Spinal cord (tissue), 9 donors: ENCODE measurements at regions not wholly inside any gene's neighbourhood (a gene's known extent, or its start where the extent isn't known, plus 50 kb on each side); places are given as distances from the start of the nearest gene placed in this dataset.
"Not testable (repeated sequence)": the region's sequence is repeated elsewhere in the genome, so short reads cannot be mapped to it uniquely, and the experiment has no call there.

Experiments
- DNase-seq, 6 donors: peaks; one replicate each; pipeline versions ENCODE4 v3.0.0 to v3.0.0-alpha.2; 2013 to 2015; ENCODE audit warnings: low spot score in 6 of 6, low read depth in 4 of 6
- H3K27ac ChIP-seq: one replicate; pipeline ENCODE4 v1.5.1; 2013; ENCODE audit warnings: low read depth, low read length, control low read depth
- H3K27me3 ChIP-seq: one replicate; pipeline ENCODE4 v1.6.1; 2013; ENCODE audit warnings: low read length; ENCODE audit not compliant: control insufficient read depth, insufficient read depth
- H3K36me3 ChIP-seq: one replicate; pipeline ENCODE4 v1.6.1; 2013; ENCODE audit warnings: low read length; ENCODE audit not compliant: control insufficient read depth, insufficient read depth
- H3K4me1 ChIP-seq: one replicate; pipeline ENCODE4 v1.6.1; 2013; ENCODE audit warnings: low read length; ENCODE audit not compliant: control insufficient read depth, insufficient read depth
- H3K4me3 ChIP-seq: one replicate; pipeline ENCODE4 v1.5.1; 2013; ENCODE audit warnings: low read depth, low read length, control low read depth
- H3K9me3 ChIP-seq: one replicate; pipeline ENCODE4 v1.6.1; 2013; ENCODE audit warnings: low read length; ENCODE audit not compliant: control insufficient read depth, insufficient read depth
- WGBS: methylation state at CpG from one replicate; pipeline ENCODE4 v1.1.5; 2013; ENCODE audit warnings: missing lambda C conversion rate; ENCODE audit not compliant: insufficient coverage; 5-methylcytosine and 5-hydroxymethylcytosine counted together
- donor health status: healthy.

GRCh38 chrX:3943965-3944364 lies 230.5 kb upstream of the PRKX start:
- H3K9me3 ChIP-seq = peaks cover 2% of the 10 kb centered on the region
- no peak overlapping the region for H3K27ac ChIP-seq
- DNase-seq = no peak
- H3K4me1 ChIP-seq = no peaks in the 10 kb centered on the region
- H3K27me3 ChIP-seq = no peaks in the 10 kb centered on the region
- H3K36me3 ChIP-seq = no peaks in the 10 kb centered on the region
- WGBS = 70% methylated on average over 2 of the region's 3 CpGs
- H3K4me3 ChIP-seq = no peak overlapping the region

DNA sequence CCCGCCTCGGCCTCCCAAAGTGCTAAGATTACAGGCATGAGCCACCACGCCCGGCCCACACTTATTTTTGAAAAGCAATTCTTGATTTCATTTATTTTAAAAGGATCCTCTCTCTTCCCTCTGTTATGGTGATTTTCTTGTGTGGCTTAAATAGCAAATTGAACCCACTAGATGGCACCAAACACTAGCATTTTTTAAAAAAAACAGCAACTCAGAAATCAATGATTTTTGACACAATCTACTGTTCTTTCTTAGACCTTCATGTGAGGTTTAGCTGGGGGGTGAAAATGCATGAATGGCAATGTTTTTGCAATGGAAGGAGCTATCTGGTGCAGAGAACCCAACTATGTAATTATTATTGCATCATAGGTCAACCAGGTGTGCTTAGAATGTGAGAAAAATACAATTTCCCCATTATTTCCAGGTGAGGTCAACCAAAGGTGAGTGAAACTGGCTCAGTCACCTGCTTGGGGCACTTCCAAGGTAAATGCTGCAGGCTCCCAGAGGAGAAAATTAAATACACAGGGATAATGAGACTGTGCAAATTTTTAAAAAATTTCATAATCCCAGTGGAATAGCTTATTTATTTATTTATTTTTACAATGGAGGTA lies 226.7 kb upstream of the PRKX start:
- no peaks in the 10 kb centered on the region for H3K27me3 ChIP-seq
- WGBS = no CpG with 5 or more reads among the region's 4 CpGs
- peak in 4 of 6 donors; percentile 35 to 80 (median 54) for DNase-seq
- H3K36me3 ChIP-seq = no peaks in the 10 kb centered on the region
- H3K9me3 ChIP-seq = peaks cover 2% of the 10 kb centered on the region
- no peak overlapping the region for H3K27ac ChIP-seq
- no peaks in the 10 kb centered on the region for H3K4me1 ChIP-seq
- H3K4me3 ChIP-seq = no peak overlapping the region

DNA sequence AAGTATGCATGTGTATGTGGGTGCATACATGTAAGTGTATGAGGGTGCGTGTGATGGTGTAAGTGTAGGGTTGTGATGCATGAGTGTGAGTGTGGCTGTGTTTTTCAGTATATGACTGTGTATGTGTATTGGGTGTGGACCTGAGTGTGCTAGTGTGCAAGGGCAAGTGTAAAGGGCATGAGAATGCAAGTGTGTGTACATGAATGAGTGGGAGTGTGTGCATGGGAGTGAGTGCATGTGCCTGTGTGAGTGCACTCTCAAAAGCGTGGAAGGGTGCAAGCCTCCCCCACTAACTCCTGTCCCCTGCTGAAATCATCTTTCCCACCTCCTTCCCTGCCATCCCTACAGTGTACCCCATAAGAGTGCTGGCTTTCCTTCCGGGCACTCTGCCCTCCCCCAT lies 225.1 kb upstream of the PRKX start:
- no peak overlapping the region for H3K27ac ChIP-seq
- no peak for DNase-seq
- H3K9me3 ChIP-seq = peaks cover 2% of the 10 kb centered on the region
- WGBS = 93% methylated on average over 3 of the region's 3 CpGs
- no peak overlapping the region for H3K4me3 ChIP-seq
- H3K36me3 ChIP-seq = no peaks in the 10 kb centered on the region
- no peaks in the 10 kb centered on the region for H3K4me1 ChIP-seq
- H3K27me3 ChIP-seq = no peaks in the 10 kb centered on the region

GRCh38 chrX:3935196-3935595 lies 221.7 kb upstream of the PRKX start:
- DNase-seq, H3K9me3 ChIP-seq, H3K36me3 ChIP-seq, H3K27me3 ChIP-seq, H3K4me1 ChIP-seq, H3K4me3 ChIP-seq, H3K27ac ChIP-seq: not testable (repeated sequence)
- WGBS = no CpG with 5 or more reads among the region's 4 CpGs

- DNase-seq, H3K4me1 ChIP-seq, H3K36me3 ChIP-seq, H3K9me3 ChIP-seq, H3K27me3 ChIP-seq, H3K27ac ChIP-seq, H3K4me3 ChIP-seq: not testable (repeated sequence)
- no CpG with 5 or more reads among the region's 78 CpGs for WGBS
Observed at GRCh38 chrX:3920424-3921017, 207.1 kb upstream of the PRKX start.

DNA sequence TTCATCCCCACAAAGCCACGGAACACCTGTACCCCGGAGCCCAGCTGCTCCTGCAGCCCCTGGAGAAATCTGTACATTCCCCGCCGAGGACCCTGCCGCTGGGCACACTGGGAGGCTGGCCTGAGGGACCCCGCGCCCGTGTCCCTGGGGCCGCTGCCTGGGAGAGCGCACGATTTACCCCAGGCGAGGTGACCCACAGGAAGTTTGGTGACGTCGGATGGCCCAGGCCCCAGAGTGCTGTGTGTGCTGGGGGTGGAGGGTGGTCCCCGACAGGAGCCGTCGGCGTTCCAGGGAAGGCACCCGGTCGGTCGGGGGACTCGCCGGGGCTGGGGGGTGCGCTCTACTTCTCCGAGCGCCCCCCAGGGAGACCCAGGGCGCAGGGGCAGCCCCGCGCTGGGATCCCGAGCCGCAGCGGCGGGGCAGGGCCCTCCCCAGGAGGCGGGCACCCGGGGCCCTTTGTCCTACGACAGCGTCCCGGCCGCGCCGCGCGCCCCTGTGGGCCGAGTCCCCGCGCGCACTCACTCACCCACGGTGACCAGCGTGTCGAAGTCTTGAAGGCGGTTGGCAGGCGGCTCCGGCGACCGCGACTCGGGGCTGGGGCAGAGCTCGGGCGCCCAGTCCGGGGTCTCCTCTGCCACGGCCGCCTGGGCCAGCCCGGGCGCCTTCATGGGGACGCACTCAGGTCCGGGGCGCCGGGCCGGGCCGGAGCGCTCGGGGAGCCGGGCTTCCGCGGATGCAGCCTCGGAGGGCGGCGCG lies 206.4 kb upstream of the PRKX start:
- H3K27ac ChIP-seq, H3K9me3 ChIP-seq, H3K27me3 ChIP-seq, DNase-seq, H3K36me3 ChIP-seq, H3K4me1 ChIP-seq, H3K4me3 ChIP-seq: not testable (repeated sequence)
- no CpG with 5 or more reads among the region's 79 CpGs for WGBS

DNA sequence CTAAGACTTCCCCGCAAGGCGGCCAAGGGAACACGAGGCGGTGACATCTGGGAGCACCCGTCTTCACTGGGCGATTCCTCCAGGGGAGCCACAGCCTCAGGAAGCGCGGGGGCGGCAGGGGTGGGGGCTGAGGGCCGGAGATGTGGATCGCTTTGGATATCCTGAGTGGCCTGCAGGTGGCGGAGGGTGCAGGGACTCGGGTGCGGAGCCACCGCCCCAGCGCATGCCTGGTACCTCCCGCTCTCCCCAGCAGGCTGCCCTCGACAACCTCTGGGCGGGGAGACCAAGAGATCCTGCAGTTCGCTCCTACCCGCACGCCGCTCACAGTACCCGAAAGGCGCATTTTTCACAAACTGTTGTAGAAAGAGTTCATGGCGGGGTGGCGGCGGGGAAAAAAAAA lies 201.4 kb upstream of the PRKX start:
- not testable (repeated sequence) for H3K27me3 ChIP-seq, H3K4me3 ChIP-seq, DNase-seq, H3K4me1 ChIP-seq, H3K27ac ChIP-seq, H3K9me3 ChIP-seq, H3K36me3 ChIP-seq
- no CpG with 5 or more reads among the region's 28 CpGs for WGBS

GRCh38 chrX:3914059-3914458 lies 200.6 kb upstream of the PRKX start:
- H3K4me3 ChIP-seq, H3K9me3 ChIP-seq, H3K27ac ChIP-seq, H3K4me1 ChIP-seq, H3K27me3 ChIP-seq, DNase-seq, H3K36me3 ChIP-seq: not testable (repeated sequence)
- WGBS = no CpG with 5 or more reads among the region's 13 CpGs

DNA sequence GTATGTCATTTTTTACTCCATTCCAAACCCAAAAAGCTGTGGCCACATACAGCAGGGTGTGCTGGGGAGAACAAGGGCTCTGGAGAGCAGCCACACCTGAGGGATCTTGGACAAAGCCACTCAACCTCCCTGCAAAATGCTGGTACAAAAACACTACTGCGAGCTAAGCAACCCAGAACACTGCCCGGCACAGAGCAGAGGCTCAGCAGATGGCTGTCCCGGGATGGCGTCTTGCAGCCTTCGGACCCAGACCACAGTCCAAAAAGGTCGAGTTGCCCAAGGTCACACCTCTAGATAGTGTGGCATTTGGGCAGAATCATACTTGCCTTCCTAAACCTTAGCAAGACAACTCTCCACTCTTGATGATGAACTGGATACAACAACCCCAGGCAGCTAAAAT lies 197.6 kb upstream of the PRKX start:
- H3K9me3 ChIP-seq, H3K27me3 ChIP-seq, DNase-seq, H3K36me3 ChIP-seq, H3K4me1 ChIP-seq, H3K4me3 ChIP-seq, H3K27ac ChIP-seq: not testable (repeated sequence)
- no CpG with 5 or more reads among the region's 6 CpGs for WGBS

GRCh38 chrX:3910611-3911010 lies 197.2 kb upstream of the PRKX start:
- H3K4me1 ChIP-seq, DNase-seq, H3K27me3 ChIP-seq, H3K36me3 ChIP-seq, H3K9me3 ChIP-seq, H3K27ac ChIP-seq, H3K4me3 ChIP-seq: not testable (repeated sequence)
- no CpG with 5 or more reads among the region's 5 CpGs for WGBS
